H1 (cell line): ENCODE measurements at regions not wholly inside any gene's neighbourhood (a gene's known extent, or its start where the extent isn't known, plus 50 kb on each side); places are given as distances from the start of the nearest gene placed in this dataset.

Experiments used
- ATF2 ChIP-seq: IDR thresholded peaks from 2 replicates; pipeline ENCODE4 v1.6.1; 2012; ENCODE audit warnings: low read length, inconsistent platforms
- CREB1 ChIP-seq: IDR thresholded peaks from 2 replicates; pipeline ENCODE4 v1.6.1; 2012; ENCODE audit warnings: inconsistent platforms
- CTCF ChIP-seq, 3 experiments: IDR thresholded peaks; 1 replicate in 2 of 3; 2 replicates in 1 of 3; pipeline versions ENCODE4 v1.5.1 to v1.6.1; 2011; ENCODE audit warnings: low read length in 3 of 3, mild to moderate bottlenecking in 3 of 3, inconsistent platforms in 2 of 3, low read depth in 1 of 3, moderate library complexity in 1 of 3; ENCODE audit not compliant: insufficient read depth in 1 of 3; ENCODE audit errors: control extremely low read depth in 1 of 3
- EZH2 ChIP-seq: fragments of 200-600 bp; sonication (generic); IDR thresholded peaks from 2 replicates; pipeline ENCODE4 v1.7.1; 2012; ENCODE audit warnings: low read depth, mild to moderate bottlenecking, moderate library complexity, low read length, inconsistent platforms; ENCODE audit not compliant: severe bottlenecking
- FOSL1 ChIP-seq: IDR thresholded peaks from 2 replicates; pipeline ENCODE4 v1.6.1; 2011; ENCODE audit warnings: mild to moderate bottlenecking, low read depth, low read length, moderate library complexity; ENCODE audit not compliant: insufficient read depth
- HDAC2 ChIP-seq, 2 experiments: fragments of 300-600 bp in 1 of 2; sonication (generic) in 1 of 2; IDR thresholded peaks; 2 replicates each; pipeline ENCODE4 v1.6.1; 2011 to 2012; ENCODE audit warnings: low read depth in 2 of 2, low read length in 2 of 2, mild to moderate bottlenecking in 2 of 2, moderate library complexity in 2 of 2, borderline replicate concordance in 1 of 2, inconsistent platforms in 1 of 2
- JUN ChIP-seq: IDR thresholded peaks from 2 replicates; pipeline ENCODE4 v1.6.1; 2011; ENCODE audit warnings: low read depth, mild to moderate bottlenecking, improper control_type of control experiment, low read length
- POLR2A ChIP-seq, 2 experiments: IDR thresholded peaks; 1 replicate in 1 of 2; 2 replicates in 1 of 2; pipeline ENCODE4 v1.6.1; 2011; ENCODE audit warnings: low read depth in 2 of 2, low read length in 2 of 2, mild to moderate bottlenecking in 2 of 2; ENCODE audit errors: control extremely low read depth in 1 of 2
- POLR2AphosphoS5 ChIP-seq: IDR thresholded peaks from 2 replicates; pipeline ENCODE4 v1.6.1; 2011; ENCODE audit warnings: low read depth, low read length
- RFX5 ChIP-seq: IDR thresholded peaks from 2 replicates; pipeline ENCODE4 v1.6.1; 2011; ENCODE audit warnings: low read depth, low read length, improper control_type of control experiment, borderline replicate concordance
- SUZ12 ChIP-seq: fragments of 200-600 bp; sonication (generic); IDR thresholded peaks from 2 replicates; pipeline ENCODE4 v1.6.1; 2012; ENCODE audit warnings: mild to moderate bottlenecking, inconsistent platforms, low read length, moderate library complexity, mixed read lengths
- ZNF274 ChIP-seq: IDR thresholded peaks from 2 replicates; pipeline ENCODE4 v1.7.0; 2012; ENCODE audit warnings: low read length, borderline replicate concordance; ENCODE audit errors: extremely low read depth

- TF ChIP-seq HDAC2 (IDR thresholded peaks at IDR 0.05; ENCODE audit: borderline replicate concordance in 1 of 2, low read depth in 2 of 2, low read length in 2 of 2) (no peak), POLR2AphosphoS5 (no peak), POLR2A (IDR thresholded peaks at IDR 0.05; ENCODE audit: control extremely low read depth in 1 of 2, low read depth in 2 of 2, low read length in 2 of 2) (no peak), CTCF (IDR thresholded peaks at IDR 0.05; ENCODE audit: control extremely low read depth in 1 of 3, insufficient read depth in 1 of 3, low read depth in 1 of 3, low read length in 3 of 3) (no peak), SUZ12 (no peak), RFX5 (no peak), ATF2 (no peak), EZH2 (no peak), FOSL1 (no peak), JUN (no peak), CREB1 (no peak), ZNF274 (no peak)
Measured at GRCh38 chr3:135514060-135514448, 451.5 kb upstream of the PPP2R3A start.
